ENCODE measurements at regions not wholly inside any gene's neighbourhood (a gene's known extent, or its start where the extent isn't known, plus 50 kb on each side); places are given as distances from the start of the nearest gene placed in this dataset.

GRCh38 chr17:6366221-6366666 lies 68.7 kb downstream of the AIPL1 start:
- TF ChIP-seq TAF1 (IDR thresholded peaks at IDR 0.05; ENCODE audit: low read depth, low read length) (no peak), KDM4A (IDR thresholded peaks at IDR 0.05; ENCODE audit: low read depth, low read length, severe bottlenecking) (no peak), USF2 (IDR thresholded peaks at IDR 0.05; ENCODE audit: low read length) (no peak), EP300 (IDR thresholded peaks at IDR 0.05; ENCODE audit: borderline replicate concordance in 1 of 2, low read depth in 2 of 2, low read length in 2 of 2) (no peak), EZH2 (IDR thresholded peaks at IDR 0.05; ENCODE audit: low read depth, low read length, severe bottlenecking) (no peak), SP1 (IDR thresholded peaks at IDR 0.05; ENCODE audit: low read depth, low read length) (no peak), CREB1 (IDR thresholded peaks at IDR 0.05) (no peak), CEBPB (IDR thresholded peaks at IDR 0.05; ENCODE audit: low read depth, low read length) (no peak)
- TF ChIP-seq, protein P1, sequence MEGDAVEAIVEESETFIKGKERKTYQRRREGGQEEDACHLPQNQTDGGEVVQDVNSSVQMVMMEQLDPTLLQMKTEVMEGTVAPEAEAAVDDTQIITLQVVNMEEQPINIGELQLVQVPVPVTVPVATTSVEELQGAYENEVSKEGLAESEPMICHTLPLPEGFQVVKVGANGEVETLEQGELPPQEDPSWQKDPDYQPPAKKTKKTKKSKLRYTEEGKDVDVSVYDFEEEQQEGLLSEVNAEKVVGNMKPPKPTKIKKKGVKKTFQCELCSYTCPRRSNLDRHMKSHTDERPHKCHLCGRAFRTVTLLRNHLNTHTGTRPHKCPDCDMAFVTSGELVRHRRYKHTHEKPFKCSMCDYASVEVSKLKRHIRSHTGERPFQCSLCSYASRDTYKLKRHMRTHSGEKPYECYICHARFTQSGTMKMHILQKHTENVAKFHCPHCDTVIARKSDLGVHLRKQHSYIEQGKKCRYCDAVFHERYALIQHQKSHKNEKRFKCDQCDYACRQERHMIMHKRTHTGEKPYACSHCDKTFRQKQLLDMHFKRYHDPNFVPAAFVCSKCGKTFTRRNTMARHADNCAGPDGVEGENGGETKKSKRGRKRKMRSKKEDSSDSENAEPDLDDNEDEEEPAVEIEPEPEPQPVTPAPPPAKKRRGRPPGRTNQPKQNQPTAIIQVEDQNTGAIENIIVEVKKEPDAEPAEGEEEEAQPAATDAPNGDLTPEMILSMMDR (IDR thresholded peaks at IDR 0.05; ENCODE audit: control extremely low read depth in 1 of 3, insufficient read depth in 1 of 3, low read depth in 1 of 3, low read length in 3 of 3): no peak

Measured in H1 (cell line).